ENCODE measurements at regions not wholly inside any gene's neighbourhood (a gene's known extent, or its start where the extent isn't known, plus 50 kb on each side); places are given as distances from the start of the nearest gene placed in this dataset.

DNA sequence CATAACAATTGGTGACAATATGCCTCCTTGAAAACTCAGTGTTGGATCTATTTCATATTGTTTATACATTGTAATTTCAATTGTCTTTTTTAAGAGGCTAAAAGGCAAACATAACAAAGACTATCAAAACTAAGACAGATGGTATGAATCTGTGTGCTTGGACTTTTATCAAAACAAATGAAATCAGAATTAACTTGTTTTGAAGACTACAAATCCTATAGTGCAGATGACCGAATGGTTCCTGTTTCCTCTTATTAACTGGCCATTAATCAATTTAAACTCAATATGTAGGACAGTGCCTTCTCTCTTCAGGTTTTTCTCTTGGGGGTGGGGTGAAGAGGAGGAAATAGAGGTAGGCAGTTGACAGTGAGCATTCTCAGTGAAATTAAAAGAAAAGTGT is 366.9 kb upstream of the GRAMD2B start:
- Histone ChIP-seq H2AFZ (ENCODE audit: control insufficient read depth, low read depth, low read length) (no peak overlapping the region), H3K4me3 (no peak overlapping the region), H4K20me1 (ENCODE audit: control insufficient read depth, insufficient read depth) (no peaks in the 10 kb centered on the region), H3K4me2 (ENCODE audit: control insufficient read depth, insufficient read depth) (no peak overlapping the region), H3K9me3 (replicated peaks; ENCODE audit: control insufficient read depth, insufficient read depth, low read length) (no peaks in the 10 kb centered on the region), H3K79me2 (ENCODE audit: control insufficient read depth, insufficient read depth, low read length) (no peaks in the 10 kb centered on the region), H3K27ac (ENCODE audit: control insufficient read depth, insufficient read depth) (no peak overlapping the region), H3K27me3 (replicated peaks in 1 of 2; ENCODE audit: control insufficient read depth in 2 of 2, insufficient read depth in 2 of 2, low read length in 1 of 2) (no peaks in the 10 kb centered on the region), H3K9ac (ENCODE audit: control insufficient read depth, insufficient read depth, low read length) (no peak overlapping the region), H3K36me3 (ENCODE audit: control insufficient read depth in 2 of 2, insufficient read depth in 2 of 2, low read length in 1 of 2) (no peaks in the 10 kb centered on the region), H3K4me1 (ENCODE audit: control insufficient read depth, insufficient read depth, low read length) (no peaks in the 10 kb centered on the region)
- intact Hi-C loops (cut with micrococcal nuclease; ENCODE audit: unreplicated experiment) (no loop called here), in situ Hi-C loops (cut with MboI) (no loop called here)
- POLR2A ChIA-PET, result no interaction called here
- RAD21 ChIA-PET (ENCODE audit: unreplicated experiment), result no interaction called here
- no peak for ATAC-seq
- DNase-seq (ENCODE audit: low read depth, low spot score), result no peak
- 39% methylated on average over 1 of the region's 1 CpG for WGBS (ENCODE audit: insufficient coverage, insufficient replicate concordance, low lambda C conversion rate, missing lambda C conversion rate)
- no TSS peak for BruUV-seq (replicated peaks)
- SMC1A ChIA-PET (ENCODE audit: uncharacterized antibody, unreplicated experiment), result no interaction called here
- FAIRE-seq, result no peak
- CTCF ChIA-PET, result no interaction called here
- TF ChIP-seq CBX5 (IDR thresholded peaks at IDR 0.05; ENCODE audit: low read depth) (no peak), JUNB (IDR thresholded peaks at IDR 0.05) (no peak), HDAC6 (IDR thresholded peaks at IDR 0.05; ENCODE audit: unreplicated experiment) (no peak), RB1 (IDR thresholded peaks at IDR 0.05; ENCODE audit: borderline replicate concordance) (no peak), ELK1 (IDR thresholded peaks at IDR 0.05; ENCODE audit: low read depth, low read length) (no peak), POLR2AphosphoS5 (IDR thresholded peaks at IDR 0.05; ENCODE audit: low read length) (no peak), ZBTB4 (CRISPR knock-in tag; IDR thresholded peaks at IDR 0.05) (no peak), RFX5 (IDR thresholded peaks at IDR 0.05; ENCODE audit: low read depth, low read length) (no peak), EP300 (IDR thresholded peaks at IDR 0.05; ENCODE audit: borderline replicate concordance in 1 of 2, control insufficient read depth in 1 of 2, low read depth in 2 of 2, low read length in 2 of 2) (no peak), ZNF687 (IDR thresholded peaks at IDR 0.05) (no peak), TCF3 (IDR thresholded peaks at IDR 0.05; ENCODE audit: borderline replicate concordance, insufficient read depth, low read depth, low read length) (no peak), NFXL1 (IDR thresholded peaks at IDR 0.05; ENCODE audit: borderline replicate concordance) (no peak)
- TF ChIP-seq, protein P1, sequence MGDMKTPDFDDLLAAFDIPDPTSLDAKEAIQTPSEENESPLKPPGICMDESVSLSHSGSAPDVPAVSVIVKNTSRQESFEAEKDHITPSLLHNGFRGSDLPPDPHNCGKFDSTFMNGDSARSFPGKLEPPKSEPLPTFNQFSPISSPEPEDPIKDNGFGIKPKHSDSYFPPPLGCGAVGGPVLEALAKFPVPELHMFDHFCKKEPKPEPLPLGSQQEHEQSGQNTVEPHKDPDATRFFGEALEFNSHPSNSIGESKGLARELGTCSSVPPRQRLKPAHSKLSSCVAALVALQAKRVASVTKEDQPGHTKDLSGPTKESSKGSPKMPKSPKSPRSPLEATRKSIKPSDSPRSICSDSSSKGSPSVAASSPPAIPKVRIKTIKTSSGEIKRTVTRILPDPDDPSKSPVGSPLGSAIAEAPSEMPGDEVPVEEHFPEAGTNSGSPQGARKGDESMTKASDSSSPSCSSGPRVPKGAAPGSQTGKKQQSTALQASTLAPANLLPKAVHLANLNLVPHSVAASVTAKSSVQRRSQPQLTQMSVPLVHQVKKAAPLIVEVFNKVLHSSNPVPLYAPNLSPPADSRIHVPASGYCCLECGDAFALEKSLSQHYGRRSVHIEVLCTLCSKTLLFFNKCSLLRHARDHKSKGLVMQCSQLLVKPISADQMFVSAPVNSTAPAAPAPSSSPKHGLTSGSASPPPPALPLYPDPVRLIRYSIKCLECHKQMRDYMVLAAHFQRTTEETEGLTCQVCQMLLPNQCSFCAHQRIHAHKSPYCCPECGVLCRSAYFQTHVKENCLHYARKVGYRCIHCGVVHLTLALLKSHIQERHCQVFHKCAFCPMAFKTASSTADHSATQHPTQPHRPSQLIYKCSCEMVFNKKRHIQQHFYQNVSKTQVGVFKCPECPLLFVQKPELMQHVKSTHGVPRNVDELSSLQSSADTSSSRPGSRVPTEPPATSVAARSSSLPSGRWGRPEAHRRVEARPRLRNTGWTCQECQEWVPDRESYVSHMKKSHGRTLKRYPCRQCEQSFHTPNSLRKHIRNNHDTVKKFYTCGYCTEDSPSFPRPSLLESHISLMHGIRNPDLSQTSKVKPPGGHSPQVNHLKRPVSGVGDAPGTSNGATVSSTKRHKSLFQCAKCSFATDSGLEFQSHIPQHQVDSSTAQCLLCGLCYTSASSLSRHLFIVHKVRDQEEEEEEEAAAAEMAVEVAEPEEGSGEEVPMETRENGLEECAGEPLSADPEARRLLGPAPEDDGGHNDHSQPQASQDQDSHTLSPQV (IDR thresholded peaks at IDR 0.05), result no peak

Measured in GM12878 (cell line).